Gastroesophageal sphincter (tissue), 4 donors: ENCODE measurements at regions not wholly inside any gene's neighbourhood (a gene's known extent, or its start where the extent isn't known, plus 50 kb on each side); places are given as distances from the start of the nearest gene placed in this dataset.

Experiments
- ATAC-seq: fragments of 150-250 bp; one replicate; pipeline ENCODE4 v1.9.1; 2016; ENCODE audit warnings: mild to moderate bottlenecking, moderate library complexity
- H3K27ac ChIP-seq, 4 donors: fragments of 200-600 bp; sonication (generic) in 3 of 4; 1 replicate in 3 of 4; 2 replicates in 1 of 4; pipeline ENCODE4 v1.5.1; 2016 to 2019
- H3K27me3 ChIP-seq: fragments of 200-600 bp; sonication (generic); one replicate; pipeline ENCODE4 v1.5.1; 2019
- H3K36me3 ChIP-seq, 2 donors: fragments of 200-600 bp; sonication (generic); one replicate each; pipeline ENCODE4 v1.5.1; 2019; ENCODE audit warnings: control low read depth in 1 of 2
- H3K4me1 ChIP-seq, 3 donors: fragments of 200-600 bp; sonication (generic); 1 replicate in 2 of 3; 2 replicates in 1 of 3; pipeline ENCODE4 v1.5.1; 2016 to 2019; ENCODE audit warnings: control low read depth in 2 of 3
- H3K4me3 ChIP-seq, 2 donors: fragments of 200-600 bp; sonication (generic); one replicate each; pipeline ENCODE4 v1.5.1; 2019; ENCODE audit warnings: mild to moderate bottlenecking in 1 of 2, moderate library complexity in 1 of 2
- H3K9me3 ChIP-seq, 3 donors: fragments of 200-600 bp; sonication (generic); one replicate each; pipeline ENCODE4 v1.5.1; 2017 to 2019; ENCODE audit warnings: control low read depth in 2 of 3
- CTCF ChIP-seq, 4 experiments: fragments of 200-600 bp in 2 of 4; fragments of 450-650 bp in 2 of 4; sonication (generic) in 1 of 4; IDR thresholded peaks; one replicate each; pipeline ENCODE4 v1.5.1; 2017 to 2019; ENCODE audit warnings: antibody characterized with exemption in 4 of 4, mild to moderate bottlenecking in 2 of 4, moderate library complexity in 2 of 4
- EP300 ChIP-seq: sonication (generic); formaldehyde crosslinking; IDR thresholded peaks from one replicate; pipeline ENCODE4 v1.6.1; 2017; ENCODE audit warnings: antibody characterized with exemption, mild to moderate bottlenecking
- POLR2A ChIP-seq, 2 donors: fragments of 450-650 bp; IDR thresholded peaks; one replicate each; pipeline ENCODE4 v1.6.1; 2017; ENCODE audit warnings: antibody characterized with exemption in 2 of 2, mild to moderate bottlenecking in 2 of 2, moderate library complexity in 1 of 2
- POLR2AphosphoS5 ChIP-seq: sonication (generic); formaldehyde crosslinking; IDR thresholded peaks from one replicate; pipeline ENCODE4 v1.6.1; 2017; ENCODE audit warnings: antibody characterized with exemption
- WGBS, 2 donors: methylation state at CpG; one replicate each; pipeline ENCODE4 v1.1.5; 2018; ENCODE audit warnings: low coverage in 1 of 2; 5-methylcytosine and 5-hydroxymethylcytosine counted together

GRCh38 chr13:33764716-33765115 is 53.2 kb upstream of the RFC3 start:
- Histone ChIP-seq H3K4me1 (no peaks in the 10 kb centered on the region), H3K36me3 (no peaks in the 10 kb centered on the region), H3K4me3 (no peak overlapping the region), H3K9me3 (no peaks in the 10 kb centered on the region), H3K27me3 (no peaks in the 10 kb centered on the region), H3K27ac (no peak overlapping the region)
- TF ChIP-seq CTCF (IDR thresholded peaks at IDR 0.05): no peak
- TF ChIP-seq POLR2A (IDR thresholded peaks at IDR 0.05): no peak
- TF ChIP-seq POLR2AphosphoS5: no peak
- TF ChIP-seq EP300: no peak
- no peak for ATAC-seq
- WGBS, 2 donors: 80 to 100% methylated on average over 1 of the region's 3 CpGs

- WGBS, 2 donors: 95 to 98% methylated on average over 4 to 5 of the region's 5 CpGs
- H3K36me3 ChIP-seq: no peaks in the 10 kb centered on the region
Observed at GRCh38 chr13:33766329-33767123, 51.4 kb upstream of the RFC3 start.

GRCh38 chr13:33767140-33767539 is 50.8 kb upstream of the RFC3 start:
- Histone ChIP-seq H3K27me3 (no peaks in the 10 kb centered on the region), H3K36me3 (no peaks in the 10 kb centered on the region), H3K9me3 (no peaks in the 10 kb centered on the region), H3K4me1 (no peaks in the 10 kb centered on the region), H3K27ac (no peak overlapping the region), H3K4me3 (no peak overlapping the region)
- ATAC-seq: no peak
- WGBS, 2 donors: 80 to 91% methylated on average over 1 to 2 of the region's 2 CpGs
- TF ChIP-seq EP300 (no peak), POLR2A (IDR thresholded peaks at IDR 0.05) (no peak), POLR2AphosphoS5 (no peak), CTCF (IDR thresholded peaks at IDR 0.05) (no peak)

More at GRCh38 chr13:33766329-33767123, 51.4 kb upstream of the RFC3 start:
- no peaks in the 10 kb centered on the region for H3K4me1 ChIP-seq
- H3K9me3 ChIP-seq: no peaks in the 10 kb centered on the region
- H3K4me3 ChIP-seq: no peak overlapping the region
- no peak for ATAC-seq
- H3K27me3 ChIP-seq: no peaks in the 10 kb centered on the region
- H3K27ac ChIP-seq: no peak overlapping the region
- no peak for TF ChIP-seq POLR2AphosphoS5
- TF ChIP-seq EP300: no peak
- no peak for TF ChIP-seq CTCF (IDR thresholded peaks at IDR 0.05)
- no peak for TF ChIP-seq POLR2A (IDR thresholded peaks at IDR 0.05)
